ENCODE measurements at regions not wholly inside any gene's neighbourhood (a gene's known extent, or its start where the extent isn't known, plus 50 kb on each side); places are given as distances from the start of the nearest gene placed in this dataset.

GRCh38 chr9:22204240-22204639, 195.1 kb upstream of the CDKN2B start (continued):
- TF ChIP-seq ZBTB33 (IDR thresholded peaks at IDR 0.05) (no peak), ESRRA (IDR thresholded peaks at IDR 0.05; ENCODE audit: low read length) (no peak), FOXK2 (IDR thresholded peaks at IDR 0.05) (no peak), SREBF2 (IDR thresholded peaks at IDR 0.05; ENCODE audit: low read length) (no peak), TARDBP (IDR thresholded peaks at IDR 0.05; ENCODE audit: borderline replicate concordance) (no peak), CBFB (IDR thresholded peaks at IDR 0.05; ENCODE audit: low read depth) (no peak), SREBF1 (IDR thresholded peaks at IDR 0.05; ENCODE audit: low read length) (no peak), RFX5 (IDR thresholded peaks at IDR 0.05; ENCODE audit: low read depth, low read length) (no peak)

- POLR2A ChIA-PET = no interaction called here
- Histone ChIP-seq H3K27me3 (replicated peaks in 1 of 2; ENCODE audit: control insufficient read depth in 2 of 2, insufficient read depth in 2 of 2, low read length in 1 of 2) (no peaks in the 10 kb centered on the region; a peak in 1 of 4 replicates), H4K20me1 (ENCODE audit: control insufficient read depth, insufficient read depth) (no peaks in the 10 kb centered on the region), H3K36me3 (ENCODE audit: control insufficient read depth in 2 of 2, insufficient read depth in 2 of 2, low read length in 1 of 2) (no peaks in the 10 kb centered on the region), H2AFZ (ENCODE audit: control insufficient read depth, low read depth, low read length) (no peak overlapping the region), H3K27ac (ENCODE audit: control insufficient read depth, insufficient read depth) (no peak overlapping the region), H3K79me2 (ENCODE audit: control insufficient read depth, insufficient read depth, low read length) (no peaks in the 10 kb centered on the region), H3K4me2 (ENCODE audit: control insufficient read depth, insufficient read depth) (no peak overlapping the region), H3K4me3 (no peak overlapping the region), H3K9me3 (replicated peaks; ENCODE audit: control insufficient read depth, insufficient read depth, low read length) (no peaks in the 10 kb centered on the region), H3K4me1 (ENCODE audit: control insufficient read depth, insufficient read depth, low read length) (no peaks in the 10 kb centered on the region), H3K9ac (ENCODE audit: control insufficient read depth, insufficient read depth, low read length) (no peak overlapping the region)
- SMC1A ChIA-PET (ENCODE audit: uncharacterized antibody, unreplicated experiment) = interaction anchor here (0.6 to 1.6 kb wide), 3 partner anchors 10 to 1024 kb away, joined by 3 to 7 read pairs (median 4); no protein-coding TSS in a partner anchor
- no peak for DNase-seq (ENCODE audit: low read depth, low spot score)
- no peak for FAIRE-seq
- RAD21 ChIA-PET (ENCODE audit: unreplicated experiment) = no interaction called here
- TF ChIP-seq JUNB (IDR thresholded peaks at IDR 0.05) = no peak
- 0 out of 2 replicates have a peak, but pooled peaks have one; percentile 55 for TF ChIP-seq PAX5 (IDR thresholded peaks at IDR 0.05; ENCODE audit: borderline replicate concordance, low read depth, low read length)
- intact Hi-C loops (cut with micrococcal nuclease; ENCODE audit: unreplicated experiment) (no loop called here), in situ Hi-C loops (cut with MboI) (no loop called here)
- 3% methylated on average over 5 of the region's 5 CpGs for WGBS (ENCODE audit: insufficient coverage, insufficient replicate concordance, low lambda C conversion rate, missing lambda C conversion rate)
- no TSS peak for BruUV-seq (replicated peaks)
- ATAC-seq = no peak
- CTCF ChIA-PET = interaction anchor here (1.4 to 1.7 kb wide), 2 partner anchors 32 to 393 kb away, joined by 3 to 5 read pairs; no protein-coding TSS in a partner anchor
Observed at GRCh38 chr9:22206833-22207232, 197.7 kb upstream of the CDKN2B start.
